Inflammatory macrophage treated with lipopolysaccharide for 4 hours (primary cell): ENCODE measurements at regions not wholly inside any gene's neighbourhood (a gene's known extent, or its start where the extent isn't known, plus 50 kb on each side); places are given as distances from the start of the nearest gene placed in this dataset.

Experiments used
- DNase-seq: peaks from one replicate; pipeline ENCODE4 v3.0.0-alpha.2; 2020

GRCh38 chr4:157961229-157961990, 211.4 kb downstream of the GASK1B start:
- DNase-seq: no peak

- no peak for DNase-seq
These were observed 214.9 kb downstream of the GASK1B start for GRCh38 chr4:157957905-157958304.

GRCh38 chr4:157942017-157942416, 230.8 kb downstream of the GASK1B start:
- DNase-seq: no peak

GRCh38 chr4:157934151-157934550, 238.7 kb downstream of the GASK1B start:
- peak; percentile 50 for DNase-seq

- peak; percentile 59 for DNase-seq
These were observed 239.9 kb downstream of the GASK1B start for GRCh38 chr4:157932936-157933335.

- no peak for DNase-seq
These were observed 243.3 kb downstream of the GASK1B start for GRCh38 chr4:157929486-157929885.

GRCh38 chr4:157918036-157918832, 254.6 kb downstream of the GASK1B start:
- no peak for DNase-seq

- DNase-seq: no peak
These were observed 260.6 kb downstream of the GASK1B start for GRCh38 chr4:157912212-157912611.

- no peak for DNase-seq
These were observed 261.2 kb downstream of the GASK1B start for GRCh38 chr4:157911662-157912061.

- DNase-seq: no peak
These were observed 264.1 kb downstream of the GASK1B start for GRCh38 chr4:157908691-157909090.

GRCh38 chr4:157908031-157908430, 264.8 kb downstream of the GASK1B start:
- no peak for DNase-seq

- no peak for DNase-seq
These were observed 265.4 kb downstream of the GASK1B start for GRCh38 chr4:157907226-157907946.

- DNase-seq: no peak
These were observed 273.8 kb downstream of the GASK1B start for GRCh38 chr4:157898836-157899605.

- no peak for DNase-seq
These were observed 274.9 kb downstream of the GASK1B start for GRCh38 chr4:157897855-157898370.

GRCh38 chr4:157896726-157897125, 276.1 kb downstream of the GASK1B start:
- DNase-seq: no peak

- no peak for DNase-seq
These were observed 277.6 kb downstream of the GASK1B start for GRCh38 chr4:157895205-157895604.

- DNase-seq: no peak
These were observed 283.0 kb downstream of the GASK1B start for GRCh38 chr4:157889788-157890187.

GRCh38 chr4:157888281-157888680, 284.5 kb downstream of the GASK1B start:
- DNase-seq: no peak

- DNase-seq: no peak
These were observed 285.5 kb downstream of the GASK1B start for GRCh38 chr4:157887316-157887715.

GRCh38 chr4:157886645-157887044, 286.2 kb downstream of the GASK1B start:
- no peak for DNase-seq

- no peak for DNase-seq
These were observed 287.0 kb downstream of the GASK1B start for GRCh38 chr4:157885811-157886210.

- no peak for DNase-seq
These were observed 289.9 kb downstream of the GASK1B start for GRCh38 chr4:157882901-157883300.

GRCh38 chr4:157880761-157881160, 292.1 kb downstream of the GASK1B start:
- no peak for DNase-seq
